Mammary epithelial cell (primary cell): ENCODE measurements at regions not wholly inside any gene's neighbourhood (a gene's known extent, or its start where the extent isn't known, plus 50 kb on each side); places are given as distances from the start of the nearest gene placed in this dataset.

Experiments
- CTCF ChIP-seq, 2 donors: IDR thresholded peaks in 1 of 2; conservative IDR thresholded peaks in 1 of 2; 2 replicates each; pipeline ENCODE4 v1.5.1; 2011 to 2012; ENCODE audit warnings: inconsistent platforms in 2 of 2, low read length in 2 of 2, mild to moderate bottlenecking in 2 of 2, control low read depth in 1 of 2, low read depth in 1 of 2; ENCODE audit not compliant: insufficient read depth in 1 of 2; ENCODE audit errors: extremely low read depth in 1 of 2
- EZH2 ChIP-seq: IDR thresholded peaks from 2 replicates; pipeline ENCODE4 v1.6.1; 2012; ENCODE audit warnings: low read length, inconsistent platforms, borderline replicate concordance

- TF ChIP-seq CTCF (conservative IDR thresholded peaks at IDR 0.05 in 1 of 2, IDR thresholded peaks at IDR 0.05 in 1 of 2; ENCODE audit: extremely low read depth in 1 of 2, insufficient read depth in 1 of 2, low read depth in 1 of 2, low read length in 2 of 2) (no peak), EZH2 (no peak)
Measured at GRCh38 chr5:82560969-82561368, 282.8 kb upstream of the RPS23 start.
